CD8-positive, alpha-beta memory T cell (primary cell): ENCODE measurements at regions not wholly inside any gene's neighbourhood (a gene's known extent, or its start where the extent isn't known, plus 50 kb on each side); places are given as distances from the start of the nearest gene placed in this dataset.

Experiments used
- CTCF ChIA-PET: fragments of 350-600 bp; sonication (Branson Sonifier 250); formaldehyde crosslinking; loops from one replicate; lab custom pipeline; 2021; ENCODE audit warnings: antibody characterized with exemption; lab: Charles Lee
- POLR2A ChIA-PET: fragments of 350-600 bp; sonication (Branson Sonifier 250); formaldehyde crosslinking; loops from one replicate; lab custom pipeline; 2021; ENCODE audit warnings: antibody characterized with exemption; lab: Charles Lee
- DNase-seq, 5 donors: peaks; one replicate each; pipeline versions ENCODE4 v3.0.0 to v3.0.0-alpha.2; 2020 to 2022; ENCODE audit warnings: mixed read lengths in 1 of 5
- H3K27ac ChIP-seq: one replicate; pipeline ENCODE4 v1.7.0; 2013; ENCODE audit warnings: low read depth, mild to moderate bottlenecking, low read length, moderate library complexity
- H3K27me3 ChIP-seq: 2 replicates; pipeline ENCODE4 v1.7.0; 2013; ENCODE audit warnings: low read length, mild to moderate bottlenecking; ENCODE audit not compliant: insufficient read depth, poor library complexity, severe bottlenecking
- H3K36me3 ChIP-seq: 2 replicates; pipeline ENCODE4 v1.7.0; 2013; ENCODE audit warnings: mild to moderate bottlenecking, low read length, moderate library complexity; ENCODE audit not compliant: insufficient read depth
- H3K4me1 ChIP-seq: 2 replicates; pipeline ENCODE4 v1.7.0; 2013; ENCODE audit warnings: mild to moderate bottlenecking, low read length, moderate library complexity; ENCODE audit not compliant: insufficient read depth
- H3K4me3 ChIP-seq: 2 replicates; pipeline ENCODE4 v1.7.0; 2013; ENCODE audit warnings: mild to moderate bottlenecking, low read length
- H3K9me3 ChIP-seq: 2 replicates; pipeline ENCODE4 v1.7.0; 2013; ENCODE audit warnings: mild to moderate bottlenecking, low read length
- H3K27ac Mint-ChIP-seq, 8 donors: one replicate each; pipeline ENCODE4 v1.8.0; 2020 to 2021; ENCODE audit warnings: mixed read lengths in 8 of 8, mild to moderate bottlenecking in 6 of 8, inconsistent platforms in 3 of 8, moderate library complexity in 3 of 8
- H3K27me3 Mint-ChIP-seq, 2 donors: one replicate each; pipeline ENCODE4 v1.8.0; 2020 to 2021; ENCODE audit warnings: mixed read lengths in 2 of 2, mild to moderate bottlenecking in 1 of 2, moderate library complexity in 1 of 2
- H3K36me3 Mint-ChIP-seq, 3 donors: one replicate each; pipeline ENCODE4 v1.8.0; 2020 to 2021; ENCODE audit warnings: mixed read lengths in 3 of 3, inconsistent platforms in 1 of 3, mild to moderate bottlenecking in 1 of 3
- H3K4me1 Mint-ChIP-seq, 3 donors: one replicate each; pipeline ENCODE4 v1.8.0; 2020 to 2021; ENCODE audit warnings: mixed read lengths in 3 of 3, inconsistent platforms in 1 of 3, mild to moderate bottlenecking in 1 of 3
- H3K4me3 Mint-ChIP-seq, 7 donors: one replicate each; pipeline ENCODE4 v1.8.0; 2020 to 2021; ENCODE audit warnings: mixed read lengths in 7 of 7, mild to moderate bottlenecking in 6 of 7, moderate library complexity in 4 of 7, inconsistent platforms in 2 of 7
- H3K9me3 Mint-ChIP-seq, 5 donors: one replicate each; pipeline ENCODE4 v1.8.0; 2020 to 2022; ENCODE audit warnings: mixed read lengths in 5 of 5, mild to moderate bottlenecking in 3 of 5, moderate library complexity in 2 of 5, inconsistent platforms in 1 of 5

- H3K9me3 Mint-ChIP-seq, result peaks cover 7 to 24% (median 13%) of the 10 kb centered on the region in 5 donors
- H3K27me3 ChIP-seq, result no peaks in the 10 kb centered on the region
- H3K4me1 ChIP-seq, result no peaks in the 10 kb centered on the region
- H3K36me3 Mint-ChIP-seq, result peaks cover 1 to 34% (median 1%) of the 10 kb centered on the region in 3 donors
- ChIA-PET CTCF (no interaction called here), POLR2A (no interaction called here)
- H3K4me3 Mint-ChIP-seq, result no peak overlapping the region
- H3K27ac ChIP-seq, result no peak overlapping the region
- no peak overlapping the region for H3K27ac Mint-ChIP-seq
- H3K27me3 Mint-ChIP-seq, result peaks cover 0 to 3% of the 10 kb centered on the region in 2 donors
- DNase-seq, result no peak
- H3K4me3 ChIP-seq, result no peak overlapping the region
- peaks cover 11 to 19% (median 18%) of the 10 kb centered on the region in 3 donors for H3K4me1 Mint-ChIP-seq
- H3K9me3 ChIP-seq, result no peaks in the 10 kb centered on the region
- H3K36me3 ChIP-seq, result no peaks in the 10 kb centered on the region
Observed at GRCh38 chr3:105923140-105923539, 54.3 kb upstream of the CBLB start.

GRCh38 chr3:105927741-105928140 lies 58.9 kb upstream of the CBLB start:
- no peaks in the 10 kb centered on the region for H3K36me3 ChIP-seq
- ChIA-PET CTCF (no interaction called here), POLR2A (no interaction called here)
- no peak overlapping the region for H3K27ac ChIP-seq
- no peaks in the 10 kb centered on the region for H3K4me1 ChIP-seq
- H3K27me3 Mint-ChIP-seq, result peaks cover 0 to 3% of the 10 kb centered on the region in 2 donors
- H3K9me3 Mint-ChIP-seq, result no peaks in the 10 kb centered on the region
- no peaks in the 10 kb centered on the region for H3K27me3 ChIP-seq
- no peaks in the 10 kb centered on the region for H3K9me3 ChIP-seq
- no peaks in the 10 kb centered on the region for H3K36me3 Mint-ChIP-seq
- no peak overlapping the region for H3K27ac Mint-ChIP-seq
- no peak overlapping the region for H3K4me3 Mint-ChIP-seq
- H3K4me1 Mint-ChIP-seq, result peaks cover 0 to 3% (median 0%) of the 10 kb centered on the region in 3 donors
- no peak for DNase-seq
- no peak overlapping the region for H3K4me3 ChIP-seq

GRCh38 chr3:105930733-105931132 lies 61.9 kb upstream of the CBLB start:
- Mint-ChIP-seq H3K4me1 (no peaks in the 10 kb centered on the region), H3K27ac (no peak overlapping the region), H3K27me3 (peaks cover 0 to 1% of the 10 kb centered on the region in 2 donors), H3K36me3 (peaks cover 0 to 4% (median 0%) of the 10 kb centered on the region in 3 donors), H3K4me3 (no peak overlapping the region), H3K9me3 (no peaks in the 10 kb centered on the region)
- Histone ChIP-seq H3K27ac (no peak overlapping the region), H3K4me1 (no peaks in the 10 kb centered on the region), H3K4me3 (no peak overlapping the region), H3K27me3 (no peaks in the 10 kb centered on the region), H3K9me3 (no peaks in the 10 kb centered on the region), H3K36me3 (no peaks in the 10 kb centered on the region)
- POLR2A ChIA-PET, result no interaction called here
- CTCF ChIA-PET, result no interaction called here
- DNase-seq, result no peak

GRCh38 chr3:105931500-105931899 lies 62.7 kb upstream of the CBLB start:
- H3K36me3 Mint-ChIP-seq, result peaks cover 0 to 9% (median 2%) of the 10 kb centered on the region in 3 donors
- ChIA-PET POLR2A (no interaction called here), CTCF (no interaction called here)
- H3K27me3 Mint-ChIP-seq, result peaks cover 0 to 1% of the 10 kb centered on the region in 2 donors
- H3K27ac Mint-ChIP-seq, result no peak overlapping the region
- DNase-seq, result no peak
- no peaks in the 10 kb centered on the region for H3K9me3 Mint-ChIP-seq
- Histone ChIP-seq H3K27ac (no peak overlapping the region), H3K4me3 (no peak overlapping the region), H3K9me3 (no peaks in the 10 kb centered on the region), H3K4me1 (no peaks in the 10 kb centered on the region), H3K36me3 (no peaks in the 10 kb centered on the region), H3K27me3 (no peaks in the 10 kb centered on the region)
- H3K4me3 Mint-ChIP-seq, result no peak overlapping the region
- H3K4me1 Mint-ChIP-seq, result no peaks in the 10 kb centered on the region

- ChIA-PET POLR2A (no interaction called here), CTCF (no interaction called here)
- Histone ChIP-seq H3K36me3 (no peaks in the 10 kb centered on the region), H3K4me1 (no peaks in the 10 kb centered on the region), H3K4me3 (no peak overlapping the region), H3K27ac (no peak overlapping the region), H3K9me3 (no peaks in the 10 kb centered on the region), H3K27me3 (no peaks in the 10 kb centered on the region)
- Mint-ChIP-seq H3K9me3 (peaks cover 0 to 2% (median 0%) of the 10 kb centered on the region in 5 donors), H3K4me1 (peaks cover 0 to 5% (median 0%) of the 10 kb centered on the region in 3 donors), H3K4me3 (no peak overlapping the region), H3K36me3 (peaks cover 0 to 9% (median 2%) of the 10 kb centered on the region in 3 donors), H3K27ac (no peak overlapping the region), H3K27me3 (peaks cover 0 to 1% of the 10 kb centered on the region in 2 donors)
- no peak for DNase-seq
Observed at GRCh38 chr3:105933871-105934270, 65.1 kb upstream of the CBLB start.

- Histone ChIP-seq H3K4me1 (no peaks in the 10 kb centered on the region), H3K36me3 (no peaks in the 10 kb centered on the region), H3K27me3 (no peaks in the 10 kb centered on the region), H3K4me3 (no peak overlapping the region), H3K27ac (no peak overlapping the region), H3K9me3 (no peaks in the 10 kb centered on the region)
- Mint-ChIP-seq H3K4me3 (no peak overlapping the region), H3K27me3 (peaks cover 0 to 1% of the 10 kb centered on the region in 2 donors), H3K9me3 (peaks cover 0 to 6% (median 0%) of the 10 kb centered on the region in 5 donors), H3K36me3 (peaks cover 0 to 9% (median 2%) of the 10 kb centered on the region in 3 donors), H3K27ac (peak overlapping the region in 1 of 8 donors; percentile 6), H3K4me1 (peaks cover 0 to 5% (median 0%) of the 10 kb centered on the region in 3 donors)
- ChIA-PET CTCF (no interaction called here), POLR2A (no interaction called here)
- no peak for DNase-seq
Observed at GRCh38 chr3:105938101-105938500, 69.3 kb upstream of the CBLB start.

- peaks cover 0 to under 1% of the 10 kb centered on the region in 2 donors for H3K27me3 Mint-ChIP-seq
- no peak overlapping the region for H3K27ac Mint-ChIP-seq
- H3K4me1 Mint-ChIP-seq, result peaks cover 0 to 5% (median 0%) of the 10 kb centered on the region in 3 donors
- no peak overlapping the region for H3K27ac ChIP-seq
- peaks cover 0 to 6% (median 0%) of the 10 kb centered on the region in 5 donors for H3K9me3 Mint-ChIP-seq
- no peak for DNase-seq
- ChIA-PET CTCF (no interaction called here), POLR2A (no interaction called here)
- H3K36me3 ChIP-seq, result no peaks in the 10 kb centered on the region
- H3K27me3 ChIP-seq, result no peaks in the 10 kb centered on the region
- H3K4me1 ChIP-seq, result no peaks in the 10 kb centered on the region
- no peaks in the 10 kb centered on the region for H3K9me3 ChIP-seq
- H3K36me3 Mint-ChIP-seq, result peaks cover 0 to 9% (median 2%) of the 10 kb centered on the region in 3 donors
- H3K4me3 ChIP-seq, result no peak overlapping the region
- no peak overlapping the region for H3K4me3 Mint-ChIP-seq
Observed at GRCh38 chr3:105938806-105939205, 70.0 kb upstream of the CBLB start.

- H3K4me1 ChIP-seq, result no peaks in the 10 kb centered on the region
- CTCF ChIA-PET, result no interaction called here
- no peak overlapping the region for H3K4me3 Mint-ChIP-seq
- no peaks in the 10 kb centered on the region for H3K9me3 ChIP-seq
- peaks cover 0 to 4% (median 0%) of the 10 kb centered on the region in 5 donors for H3K9me3 Mint-ChIP-seq
- POLR2A ChIA-PET, result no interaction called here
- H3K4me3 ChIP-seq, result no peak overlapping the region
- no peak overlapping the region for H3K27ac Mint-ChIP-seq
- H3K4me1 Mint-ChIP-seq, result peaks cover 0 to 2% (median 0%) of the 10 kb centered on the region in 3 donors
- no peaks in the 10 kb centered on the region for H3K36me3 Mint-ChIP-seq
- no peak overlapping the region for H3K27ac ChIP-seq
- H3K36me3 ChIP-seq, result no peaks in the 10 kb centered on the region
- H3K27me3 ChIP-seq, result no peaks in the 10 kb centered on the region
- no peaks in the 10 kb centered on the region for H3K27me3 Mint-ChIP-seq
- DNase-seq, result no peak
Observed at GRCh38 chr3:105944276-105944675, 75.5 kb upstream of the CBLB start.
